ENCODE measurements at regions not wholly inside any gene's neighbourhood (a gene's known extent, or its start where the extent isn't known, plus 50 kb on each side); places are given as distances from the start of the nearest gene placed in this dataset.

GRCh38 chrX:137427816-137428215 is 138.1 kb upstream of the ZIC3 start:
- Histone ChIP-seq H3K9ac (ENCODE audit: low read length) (peak overlapping the region; percentile 80), H3K27ac (ENCODE audit: low read depth, low read length) (no peak overlapping the region; the same call in 1 of the 2 replicates), H3K36me3 (ENCODE audit: control insufficient read depth, insufficient read depth, low read length) (no peaks in the 10 kb centered on the region), H3K9me3 (ENCODE audit: control insufficient read depth, insufficient read depth, low read depth, low read length) (no peaks in the 10 kb centered on the region), H3K4me1 (ENCODE audit: control insufficient read depth, insufficient read depth, low read length) (peaks cover 58% of the 10 kb centered on the region), H3K4me3 (ENCODE audit: low read depth, low read length) (peak overlapping the region; percentile 63), H3K27me3 (ENCODE audit: control insufficient read depth, insufficient read depth, low read length) (peaks cover 76% of the 10 kb centered on the region)

GRCh38 chrX:137427426-137427778 is 138.5 kb upstream of the ZIC3 start:
- Histone ChIP-seq H3K27me3 (ENCODE audit: control insufficient read depth, insufficient read depth, low read length) (peaks cover 80% of the 10 kb centered on the region), H3K27ac (ENCODE audit: low read depth, low read length) (peak overlapping the region; percentile 38; the same call in 1 of the 2 replicates), H3K9ac (ENCODE audit: low read length) (peak overlapping the region; percentile 80), H3K4me3 (ENCODE audit: low read depth, low read length) (peak overlapping the region; percentile 63), H3K9me3 (ENCODE audit: control insufficient read depth, insufficient read depth, low read depth, low read length) (no peaks in the 10 kb centered on the region), H3K4me1 (ENCODE audit: control insufficient read depth, insufficient read depth, low read length) (peaks cover 59% of the 10 kb centered on the region), H3K36me3 (ENCODE audit: control insufficient read depth, insufficient read depth, low read length) (no peaks in the 10 kb centered on the region)

GRCh38 chrX:137426695-137427425 is 139.1 kb upstream of the ZIC3 start:
- Histone ChIP-seq H3K27me3 (ENCODE audit: control insufficient read depth, insufficient read depth, low read length) (peaks cover 85% of the 10 kb centered on the region), H3K27ac (ENCODE audit: low read depth, low read length) (peak overlapping the region; percentile 38; the same call in 1 of the 2 replicates), H3K9me3 (ENCODE audit: control insufficient read depth, insufficient read depth, low read depth, low read length) (no peaks in the 10 kb centered on the region), H3K4me1 (ENCODE audit: control insufficient read depth, insufficient read depth, low read length) (peaks cover 55% of the 10 kb centered on the region), H3K9ac (ENCODE audit: low read length) (peak overlapping the region; percentile 80), H3K36me3 (ENCODE audit: control insufficient read depth, insufficient read depth, low read length) (no peaks in the 10 kb centered on the region), H3K4me3 (ENCODE audit: low read depth, low read length) (peak overlapping the region; percentile 63)

GRCh38 chrX:137425986-137426385 is 139.9 kb upstream of the ZIC3 start:
- no peaks in the 10 kb centered on the region for H3K36me3 ChIP-seq (ENCODE audit: control insufficient read depth, insufficient read depth, low read length)
- peaks cover 46% of the 10 kb centered on the region for H3K4me1 ChIP-seq (ENCODE audit: control insufficient read depth, insufficient read depth, low read length)
- H3K9me3 ChIP-seq (ENCODE audit: control insufficient read depth, insufficient read depth, low read depth, low read length), result no peaks in the 10 kb centered on the region
- peak overlapping the region; percentile 63 for H3K4me3 ChIP-seq (ENCODE audit: low read depth, low read length)
- H3K27ac ChIP-seq (ENCODE audit: low read depth, low read length), result no peak overlapping the region
- peak overlapping the region; percentile 64 for H3K9ac ChIP-seq (ENCODE audit: low read length)
- peaks cover 89% of the 10 kb centered on the region for H3K27me3 ChIP-seq (ENCODE audit: control insufficient read depth, insufficient read depth, low read length)

GRCh38 chrX:137425273-137425902 is 140.5 kb upstream of the ZIC3 start:
- Histone ChIP-seq H3K4me3 (ENCODE audit: low read depth, low read length) (peak overlapping the region; percentile 63), H3K4me1 (ENCODE audit: control insufficient read depth, insufficient read depth, low read length) (peaks cover 41% of the 10 kb centered on the region), H3K36me3 (ENCODE audit: control insufficient read depth, insufficient read depth, low read length) (no peaks in the 10 kb centered on the region), H3K27ac (ENCODE audit: low read depth, low read length) (no peak overlapping the region), H3K9me3 (ENCODE audit: control insufficient read depth, insufficient read depth, low read depth, low read length) (no peaks in the 10 kb centered on the region), H3K27me3 (ENCODE audit: control insufficient read depth, insufficient read depth, low read length) (peaks cover 90% of the 10 kb centered on the region), H3K9ac (ENCODE audit: low read length) (peak overlapping the region; percentile 64)

GRCh38 chrX:137424679-137425078 is 141.2 kb upstream of the ZIC3 start:
- Histone ChIP-seq H3K4me1 (ENCODE audit: control insufficient read depth, insufficient read depth, low read length) (peaks cover 41% of the 10 kb centered on the region), H3K27me3 (ENCODE audit: control insufficient read depth, insufficient read depth, low read length) (peaks cover 88% of the 10 kb centered on the region), H3K9me3 (ENCODE audit: control insufficient read depth, insufficient read depth, low read depth, low read length) (no peaks in the 10 kb centered on the region), H3K27ac (ENCODE audit: low read depth, low read length) (peak overlapping the region; percentile 42; the same call in 1 of the 2 replicates), H3K9ac (ENCODE audit: low read length) (peak overlapping the region; percentile 65), H3K36me3 (ENCODE audit: control insufficient read depth, insufficient read depth, low read length) (no peaks in the 10 kb centered on the region), H3K4me3 (ENCODE audit: low read depth, low read length) (peak overlapping the region; percentile 63)

- Histone ChIP-seq H3K9ac (ENCODE audit: low read length) (no peak overlapping the region), H3K27ac (ENCODE audit: low read depth, low read length) (no peak overlapping the region), H3K9me3 (ENCODE audit: control insufficient read depth, insufficient read depth, low read depth, low read length) (no peaks in the 10 kb centered on the region), H3K36me3 (ENCODE audit: control insufficient read depth, insufficient read depth, low read length) (no peaks in the 10 kb centered on the region), H3K27me3 (ENCODE audit: control insufficient read depth, insufficient read depth, low read length) (peaks cover 75% of the 10 kb centered on the region), H3K4me3 (ENCODE audit: low read depth, low read length) (no peak overlapping the region), H3K4me1 (ENCODE audit: control insufficient read depth, insufficient read depth, low read length) (peaks cover 35% of the 10 kb centered on the region)
Measured at GRCh38 chrX:137423241-137423640, 142.7 kb upstream of the ZIC3 start.

GRCh38 chrX:137418086-137418485 is 147.8 kb upstream of the ZIC3 start:
- no peak overlapping the region for H3K4me3 ChIP-seq (ENCODE audit: low read depth, low read length)
- no peaks in the 10 kb centered on the region for H3K36me3 ChIP-seq (ENCODE audit: control insufficient read depth, insufficient read depth, low read length)
- H3K9ac ChIP-seq (ENCODE audit: low read length), result no peak overlapping the region

GRCh38 chrX:137413190-137413589 is 152.7 kb upstream of the ZIC3 start:
- Histone ChIP-seq H3K9me3 (ENCODE audit: control insufficient read depth, insufficient read depth, low read depth, low read length) (no peaks in the 10 kb centered on the region), H3K36me3 (ENCODE audit: control insufficient read depth, insufficient read depth, low read length) (no peaks in the 10 kb centered on the region), H3K9ac (ENCODE audit: low read length) (no peak overlapping the region), H3K4me1 (ENCODE audit: control insufficient read depth, insufficient read depth, low read length) (no peaks in the 10 kb centered on the region), H3K27ac (ENCODE audit: low read depth, low read length) (no peak overlapping the region), H3K4me3 (ENCODE audit: low read depth, low read length) (no peak overlapping the region), H3K27me3 (ENCODE audit: control insufficient read depth, insufficient read depth, low read length) (no peaks in the 10 kb centered on the region; the same call in 1 of the 2 replicates)

More at GRCh38 chrX:137418086-137418485, 147.8 kb upstream of the ZIC3 start:
- H3K27ac ChIP-seq (ENCODE audit: low read depth, low read length), result no peak overlapping the region
- H3K27me3 ChIP-seq (ENCODE audit: control insufficient read depth, insufficient read depth, low read length), result peaks cover 27% of the 10 kb centered on the region
- H3K9me3 ChIP-seq (ENCODE audit: control insufficient read depth, insufficient read depth, low read depth, low read length), result no peaks in the 10 kb centered on the region
- peaks cover 5% of the 10 kb centered on the region; the same call in 1 of the 2 replicates for H3K4me1 ChIP-seq (ENCODE audit: control insufficient read depth, insufficient read depth, low read length)

GRCh38 chrX:137405449-137406140 is 160.3 kb upstream of the ZIC3 start:
- H3K36me3 ChIP-seq (ENCODE audit: control insufficient read depth, insufficient read depth, low read length), result no peaks in the 10 kb centered on the region
- no peak overlapping the region for H3K27ac ChIP-seq (ENCODE audit: low read depth, low read length)
- peaks cover 4% of the 10 kb centered on the region; the same call in 1 of the 2 replicates for H3K27me3 ChIP-seq (ENCODE audit: control insufficient read depth, insufficient read depth, low read length)
- no peak overlapping the region for H3K9ac ChIP-seq (ENCODE audit: low read length)
- H3K9me3 ChIP-seq (ENCODE audit: control insufficient read depth, insufficient read depth, low read depth, low read length), result no peaks in the 10 kb centered on the region
- no peaks in the 10 kb centered on the region for H3K4me1 ChIP-seq (ENCODE audit: control insufficient read depth, insufficient read depth, low read length)
- no peak overlapping the region for H3K4me3 ChIP-seq (ENCODE audit: low read depth, low read length)

GRCh38 chrX:137401092-137401491 is 164.8 kb upstream of the ZIC3 start:
- H3K4me1 ChIP-seq (ENCODE audit: control insufficient read depth, insufficient read depth, low read length), result no peaks in the 10 kb centered on the region
- H3K9me3 ChIP-seq (ENCODE audit: control insufficient read depth, insufficient read depth, low read depth, low read length), result no peaks in the 10 kb centered on the region
- no peak overlapping the region for H3K27ac ChIP-seq (ENCODE audit: low read depth, low read length)
- no peak overlapping the region for H3K9ac ChIP-seq (ENCODE audit: low read length)
- H3K4me3 ChIP-seq (ENCODE audit: low read depth, low read length), result no peak overlapping the region
- H3K36me3 ChIP-seq (ENCODE audit: control insufficient read depth, insufficient read depth, low read length), result no peaks in the 10 kb centered on the region
- peaks cover 4% of the 10 kb centered on the region; the same call in 1 of the 2 replicates for H3K27me3 ChIP-seq (ENCODE audit: control insufficient read depth, insufficient read depth, low read length)
